GM12864 (cell line): ENCODE measurements at regions not wholly inside any gene's neighbourhood (a gene's known extent, or its start where the extent isn't known, plus 50 kb on each side); places are given as distances from the start of the nearest gene placed in this dataset.
"Not testable (repeated sequence)": the region's sequence is repeated elsewhere in the genome, so short reads cannot be mapped to it uniquely, and the experiment has no call there.

Experiments used
- DNase-seq: peaks from one replicate; pipeline ENCODE4 v3.0.0-alpha.2; 2011; ENCODE audit warnings: low read depth
- H3K4me3 ChIP-seq: 2 replicates; pipeline ENCODE4 v1.5.1; 2011; ENCODE audit warnings: mild to moderate bottlenecking, low read depth, low read length, control low read depth
- TF ChIP-seq, protein P1 (sequence below): IDR thresholded peaks from 2 replicates; pipeline ENCODE4 v1.5.1; 2011; ENCODE audit warnings: low read depth, mild to moderate bottlenecking, moderate library complexity, low read length, control low read depth, inconsistent platforms; ENCODE audit errors: missing control alignments

DNA sequence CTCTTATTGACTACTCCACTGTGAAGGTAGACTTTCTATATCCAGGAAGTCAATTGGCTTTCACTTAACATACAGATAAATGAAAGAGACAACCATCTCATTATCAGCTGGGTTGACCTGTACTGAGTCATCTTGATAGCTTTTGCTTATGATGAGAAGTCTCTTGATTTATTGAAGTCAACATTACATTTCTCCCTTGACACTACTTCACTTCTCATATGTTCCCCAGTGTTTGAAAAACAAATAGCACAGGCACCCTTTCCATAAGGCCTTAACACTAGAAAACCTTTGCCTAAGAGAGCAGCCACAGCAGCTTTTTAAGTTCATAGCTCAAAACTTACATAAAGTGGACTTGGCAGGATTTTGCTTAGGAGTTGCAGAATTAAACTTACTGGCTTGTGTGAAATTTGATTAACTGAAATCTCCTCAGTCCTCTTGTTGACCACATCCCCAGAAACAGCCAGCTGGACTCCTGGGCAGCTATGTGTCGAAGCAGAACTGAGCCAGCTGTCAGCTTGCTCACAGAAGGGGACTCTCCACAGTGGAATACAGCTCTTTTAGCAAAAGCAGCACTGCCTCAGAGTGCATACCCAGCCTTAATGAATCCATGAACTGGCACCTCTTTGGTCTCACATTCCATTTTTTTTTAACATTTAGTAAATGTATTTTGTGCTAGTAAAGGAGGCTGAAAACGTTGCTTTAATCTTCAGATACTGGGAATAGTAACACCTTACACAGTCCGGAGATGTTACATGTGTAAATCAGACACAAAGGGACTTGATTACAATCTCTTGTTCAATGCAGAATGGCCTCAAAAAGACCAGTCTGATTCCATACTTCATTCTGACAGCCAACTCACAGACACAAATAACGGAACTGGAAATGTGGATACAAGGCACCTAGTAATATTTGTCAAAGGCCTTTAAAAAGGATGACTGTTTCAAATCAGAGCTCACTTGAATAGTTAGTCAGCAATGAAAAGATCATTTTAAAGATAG, 1532.7 kb downstream of the HACE1 start:
- no peak for DNase-seq
- TF ChIP-seq, protein P1, sequence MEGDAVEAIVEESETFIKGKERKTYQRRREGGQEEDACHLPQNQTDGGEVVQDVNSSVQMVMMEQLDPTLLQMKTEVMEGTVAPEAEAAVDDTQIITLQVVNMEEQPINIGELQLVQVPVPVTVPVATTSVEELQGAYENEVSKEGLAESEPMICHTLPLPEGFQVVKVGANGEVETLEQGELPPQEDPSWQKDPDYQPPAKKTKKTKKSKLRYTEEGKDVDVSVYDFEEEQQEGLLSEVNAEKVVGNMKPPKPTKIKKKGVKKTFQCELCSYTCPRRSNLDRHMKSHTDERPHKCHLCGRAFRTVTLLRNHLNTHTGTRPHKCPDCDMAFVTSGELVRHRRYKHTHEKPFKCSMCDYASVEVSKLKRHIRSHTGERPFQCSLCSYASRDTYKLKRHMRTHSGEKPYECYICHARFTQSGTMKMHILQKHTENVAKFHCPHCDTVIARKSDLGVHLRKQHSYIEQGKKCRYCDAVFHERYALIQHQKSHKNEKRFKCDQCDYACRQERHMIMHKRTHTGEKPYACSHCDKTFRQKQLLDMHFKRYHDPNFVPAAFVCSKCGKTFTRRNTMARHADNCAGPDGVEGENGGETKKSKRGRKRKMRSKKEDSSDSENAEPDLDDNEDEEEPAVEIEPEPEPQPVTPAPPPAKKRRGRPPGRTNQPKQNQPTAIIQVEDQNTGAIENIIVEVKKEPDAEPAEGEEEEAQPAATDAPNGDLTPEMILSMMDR = no peak
- no peak overlapping the region for H3K4me3 ChIP-seq

DNA sequence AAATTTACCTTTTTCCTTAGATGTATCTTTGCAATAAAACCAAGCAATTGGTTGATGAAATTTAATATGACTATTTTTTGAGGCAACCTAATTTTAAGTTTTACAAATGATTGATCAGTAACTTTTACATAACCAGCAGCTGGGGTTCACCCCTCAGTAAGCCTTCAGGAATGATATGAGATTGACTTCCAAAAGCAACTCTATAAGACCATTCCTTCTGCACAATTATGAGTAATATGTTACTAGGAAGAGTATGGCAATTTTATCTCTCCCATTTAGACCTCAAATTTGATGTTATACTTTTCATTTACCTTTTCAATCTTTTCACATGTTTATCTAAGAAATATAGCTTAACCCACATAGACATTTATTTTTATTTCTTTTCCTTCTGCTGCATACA, 1546.3 kb downstream of the HACE1 start:
- no peak overlapping the region for H3K4me3 ChIP-seq
- TF ChIP-seq, protein P1 = no peak
- no peak for DNase-seq

DNA sequence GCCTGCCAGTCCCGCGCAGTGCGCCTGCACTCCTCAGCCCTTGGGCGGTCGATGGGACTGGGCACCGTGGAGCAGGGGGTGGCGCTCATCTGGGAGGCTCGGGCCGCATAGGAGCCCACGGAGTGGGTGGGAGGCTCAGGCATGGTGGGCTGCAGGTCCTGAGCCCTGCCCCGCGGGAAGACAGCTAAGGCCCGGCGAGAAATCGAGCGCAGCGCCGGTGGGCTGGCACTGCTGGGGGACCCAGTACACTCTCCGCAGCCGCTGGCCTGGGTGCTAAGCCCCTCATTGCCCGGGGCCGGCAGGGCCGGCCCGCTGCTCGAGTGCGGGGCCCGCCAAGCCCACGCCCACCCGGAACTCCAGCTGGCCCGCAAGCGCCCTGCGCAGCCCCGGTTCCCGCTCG, 1565.3 kb downstream of the HACE1 start:
- not testable (repeated sequence) for DNase-seq

DNA sequence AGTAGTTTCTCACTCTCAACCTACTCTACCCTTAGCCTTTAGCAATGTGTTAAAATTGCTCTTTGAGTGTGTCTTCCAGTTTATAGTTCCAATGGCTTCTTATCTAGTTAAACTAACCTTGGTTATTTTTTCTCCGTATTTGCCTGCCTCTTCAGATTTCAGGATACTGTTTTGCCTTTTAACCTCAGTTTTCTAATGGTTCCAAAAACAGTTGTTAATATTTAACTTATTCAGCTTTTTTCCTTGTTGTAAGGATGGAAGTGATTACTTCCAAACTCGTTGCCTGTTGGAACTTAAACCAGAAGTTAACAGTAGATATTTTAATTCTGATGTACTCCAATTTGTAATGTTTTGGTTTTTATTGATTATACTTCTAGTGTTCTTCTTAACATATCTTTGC, 1574.9 kb downstream of the HACE1 start:
- H3K4me3 ChIP-seq = no peak overlapping the region
- TF ChIP-seq, protein P1 = no peak
- no peak for DNase-seq

More for the DNA sequence above, 1565.3 kb downstream of the HACE1 start:
- not testable (repeated sequence) for H3K4me3 ChIP-seq

DNA sequence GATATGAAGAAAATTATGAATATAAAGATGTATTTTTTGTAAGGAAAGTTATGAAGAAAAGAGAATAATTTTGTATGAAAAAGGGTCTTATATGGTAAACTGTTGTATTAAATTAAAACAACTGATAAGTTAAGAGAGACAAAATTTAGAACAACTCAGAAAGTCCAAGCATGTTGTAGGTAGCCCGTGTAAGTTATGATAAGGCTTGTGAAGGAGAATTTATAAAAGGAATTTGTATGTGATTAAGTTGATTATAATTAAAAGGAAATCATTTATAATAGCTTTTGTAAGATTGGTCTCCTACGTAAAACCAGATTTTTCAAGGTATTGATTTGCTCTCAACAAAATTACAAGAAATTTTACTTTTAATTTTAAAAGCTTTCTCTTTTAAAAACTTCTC, 1579.3 kb downstream of the HACE1 start:
- DNase-seq = no peak
- H3K4me3 ChIP-seq = no peak overlapping the region
- TF ChIP-seq, protein P1 = no peak

DNA sequence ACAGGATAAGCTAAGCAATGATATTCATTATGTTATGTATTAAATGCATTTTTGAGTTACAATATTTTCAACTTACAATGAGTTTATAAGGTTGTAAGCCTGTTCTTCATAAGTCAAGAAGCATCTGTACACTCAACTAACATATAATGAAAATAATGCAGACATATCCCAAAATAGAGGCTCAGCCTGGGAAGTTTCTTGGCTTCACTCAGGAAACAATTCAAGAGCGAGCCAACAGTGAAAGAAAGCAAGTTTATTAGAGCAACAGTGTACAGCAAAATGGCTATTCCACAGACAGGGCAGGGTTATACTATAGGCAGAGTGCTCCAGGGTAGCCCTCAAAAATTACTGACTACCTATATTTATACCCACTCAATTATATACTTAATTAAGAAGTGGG, 1581.8 kb downstream of the HACE1 start:
- TF ChIP-seq, protein P1 = no peak
- DNase-seq = no peak
- H3K4me3 ChIP-seq = no peak overlapping the region

DNA sequence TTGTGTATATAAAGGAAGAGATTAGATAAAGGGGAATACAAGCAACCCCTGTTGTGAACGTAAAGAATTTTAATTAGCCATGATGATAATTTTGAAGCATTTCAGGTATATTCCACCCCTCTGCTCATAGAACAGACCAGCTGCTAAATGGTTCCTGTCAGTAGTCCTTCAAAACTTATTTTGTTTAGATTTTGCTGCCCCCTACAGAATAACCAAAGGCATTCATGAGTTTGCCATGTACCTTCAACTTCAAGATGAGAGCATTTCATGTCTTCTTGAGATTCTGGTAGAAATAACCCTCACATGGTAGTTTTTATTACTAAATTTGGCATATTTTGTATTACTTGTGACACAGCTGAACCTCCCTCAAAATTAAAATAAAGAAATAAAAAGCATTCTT, 1586.7 kb downstream of the HACE1 start:
- TF ChIP-seq, protein P1 = no peak
- no peak overlapping the region for H3K4me3 ChIP-seq
- DNase-seq = no peak
